SU-DHL-6 (cell line): ENCODE measurements at regions not wholly inside any gene's neighbourhood (a gene's known extent, or its start where the extent isn't known, plus 50 kb on each side); places are given as distances from the start of the nearest gene placed in this dataset.

ENCODE experiments used
- H2AFZ ChIP-seq: fragments of 200-600 bp; sonication (generic); 2 replicates; pipeline ENCODE4 v1.6.1; 2014; ENCODE audit warnings: low read depth, mild to moderate bottlenecking, moderate library complexity, mixed read lengths, antibody characterized with exemption, low read length; ENCODE audit not compliant: severe bottlenecking
- H3F3A ChIP-seq: fragments of 200-600 bp; shearing (Covaris generic); 2 replicates; pipeline ENCODE4 v1.6.0; 2016; ENCODE audit warnings: antibody characterized with exemption, mild to moderate bottlenecking; ENCODE audit not compliant: insufficient read depth
- H3K27ac ChIP-seq: fragments of 200-600 bp; sonication (generic); 2 replicates; pipeline ENCODE4 v1.5.1; 2016; ENCODE audit warnings: low read depth, mild to moderate bottlenecking, low read length, moderate library complexity, mixed read lengths
- H3K27me3 ChIP-seq: fragments of 200-600 bp; sonication (generic), shearing (Covaris generic); 2 replicates; pipeline ENCODE4 v1.6.0; 2014; ENCODE audit warnings: mild to moderate bottlenecking, low read length
- H3K36me3 ChIP-seq: fragments of 200-600 bp; sonication (generic); 2 replicates; pipeline ENCODE4 v1.6.1; 2014; ENCODE audit warnings: mild to moderate bottlenecking, low read length, mixed read lengths
- H3K4me2 ChIP-seq: fragments of 300-600, 200-600 bp; shearing (Covaris generic), sonication (generic); 2 replicates; pipeline ENCODE4 v1.6.0; 2014; ENCODE audit warnings: low read length, low read depth, mild to moderate bottlenecking; ENCODE audit not compliant: poor library complexity, severe bottlenecking
- H3K4me3 ChIP-seq: fragments of 200-600 bp; sonication (generic); 2 replicates; pipeline ENCODE4 v1.5.1; 2014; ENCODE audit warnings: antibody characterized with exemption, low read length, mild to moderate bottlenecking, mixed read lengths; ENCODE audit not compliant: insufficient read depth, poor library complexity, severe bottlenecking
- H3K79me2 ChIP-seq: fragments of 200-600 bp; sonication (generic); 2 replicates; pipeline ENCODE4 v1.6.1; 2014; ENCODE audit warnings: mild to moderate bottlenecking, low read length, moderate library complexity; ENCODE audit not compliant: insufficient read depth
- H3K9ac ChIP-seq: fragments of 200-600 bp; sonication (generic); 2 replicates; pipeline ENCODE4 v1.7.0; 2014; ENCODE audit warnings: mild to moderate bottlenecking, low read length
- H3K9me2 ChIP-seq: fragments of 200-600 bp; sonication (generic); replicated peaks from 2 replicates; pipeline ENCODE4 v1.6.1; 2014; ENCODE audit warnings: low read length; ENCODE audit not compliant: insufficient read depth
- H3K9me3 ChIP-seq: fragments of 200-600 bp; sonication (generic); 2 replicates; pipeline ENCODE4 v1.6.1; 2014; ENCODE audit warnings: low read length, mixed read lengths; ENCODE audit not compliant: insufficient read depth
- H4K20me1 ChIP-seq: fragments of 200-600 bp; sonication (generic); 2 replicates; pipeline ENCODE4 v1.6.1; 2014; ENCODE audit warnings: low read depth, mild to moderate bottlenecking, antibody characterized with exemption, low read length, moderate library complexity, mixed read lengths
- CTCF ChIP-seq: fragments of 200-600 bp; sonication (generic); IDR thresholded peaks from one replicate; pipeline ENCODE4 v1.5.1; 2017; ENCODE audit warnings: antibody characterized with exemption, mild to moderate bottlenecking, low read length, moderate library complexity; ENCODE audit not compliant: insufficient read depth, poor library complexity, severe bottlenecking
- EZH2phosphoT487 ChIP-seq: fragments of 200-600 bp; sonication (generic), shearing (Covaris generic); conservative IDR thresholded peaks from 2 replicates; pipeline ENCODE4 v1.6.1; 2018; ENCODE audit warnings: mild to moderate bottlenecking, antibody characterized with exemption, low read length, moderate library complexity, mixed read lengths

- Histone ChIP-seq H3K9ac (no peak overlapping the region), H2AFZ (no peak overlapping the region), H3K36me3 (no peaks in the 10 kb centered on the region), H3K9me3 (no peaks in the 10 kb centered on the region), H3K4me2 (no peak overlapping the region), H4K20me1 (no peaks in the 10 kb centered on the region), H3K27me3 (no peaks in the 10 kb centered on the region), H3F3A (no peaks in the 10 kb centered on the region), H3K27ac (no peak overlapping the region), H3K4me3 (no peak overlapping the region), H3K79me2 (no peaks in the 10 kb centered on the region), H3K9me2 (0 out of 2 replicates have a peak, but pooled peaks cover 4% of the 10 kb centered on the region)
- TF ChIP-seq CTCF (no peak), EZH2phosphoT487 (no peak)
Measured at GRCh38 chr5:53378190-53378589, 102.2 kb upstream of the FST start.

- H3K79me2 ChIP-seq: no peaks in the 10 kb centered on the region
- H3K36me3 ChIP-seq: no peaks in the 10 kb centered on the region
- 0 out of 2 replicates have a peak, but pooled peaks cover 4% of the 10 kb centered on the region for H3K9me2 ChIP-seq
- no peak overlapping the region for H3K9ac ChIP-seq
- TF ChIP-seq EZH2phosphoT487 (no peak), CTCF (no peak)
- no peak overlapping the region for H3K4me3 ChIP-seq
- no peak overlapping the region for H3K27ac ChIP-seq
- H3K27me3 ChIP-seq: no peaks in the 10 kb centered on the region
- H3K9me3 ChIP-seq: no peaks in the 10 kb centered on the region
- H2AFZ ChIP-seq: no peak overlapping the region
- H3K4me2 ChIP-seq: no peak overlapping the region
- H3F3A ChIP-seq: no peaks in the 10 kb centered on the region
- no peaks in the 10 kb centered on the region for H4K20me1 ChIP-seq
Measured at GRCh38 chr5:53378590-53379247, 101.7 kb upstream of the FST start.

GRCh38 chr5:53386341-53386740 lies 94.1 kb upstream of the FST start:
- H3K27ac ChIP-seq: no peak overlapping the region
- H3F3A ChIP-seq: no peaks in the 10 kb centered on the region
- no peak overlapping the region for H3K9ac ChIP-seq
- TF ChIP-seq EZH2phosphoT487 (no peak), CTCF (no peak)
- no peaks in the 10 kb centered on the region for H4K20me1 ChIP-seq
- peaks cover 4% of the 10 kb centered on the region; the same call in 1 of the 2 replicates for H3K36me3 ChIP-seq
- no peak overlapping the region for H2AFZ ChIP-seq
- H3K4me2 ChIP-seq: no peak overlapping the region
- peaks cover 8% of the 10 kb centered on the region; the same call in 1 of the 2 replicates for H3K9me3 ChIP-seq
- no peaks in the 10 kb centered on the region for H3K9me2 ChIP-seq
- no peaks in the 10 kb centered on the region for H3K79me2 ChIP-seq
- H3K4me3 ChIP-seq: no peak overlapping the region
- no peaks in the 10 kb centered on the region for H3K27me3 ChIP-seq
